HS-27A (cell line): ENCODE measurements at regions not wholly inside any gene's neighbourhood (a gene's known extent, or its start where the extent isn't known, plus 50 kb on each side); places are given as distances from the start of the nearest gene placed in this dataset.

Experiments
- DNase-seq: peaks from one replicate; pipeline ENCODE4 v3.0.0-alpha.2; 2012; ENCODE audit warnings: low read depth, missing footprints

GRCh38 chr5:12248831-12249230 lies 344.6 kb upstream of the CTNND2 start:
- no peak for DNase-seq

GRCh38 chr5:12246036-12246435 lies 341.8 kb upstream of the CTNND2 start:
- DNase-seq: no peak

GRCh38 chr5:12245429-12245828 lies 341.2 kb upstream of the CTNND2 start:
- DNase-seq: peak; percentile 81

- peak; percentile 68 for DNase-seq
Observed at GRCh38 chr5:12242950-12243888, 339.0 kb upstream of the CTNND2 start.

- no peak for DNase-seq
Observed at GRCh38 chr5:12237837-12238575, 333.8 kb upstream of the CTNND2 start.

GRCh38 chr5:12230659-12231058 lies 326.4 kb upstream of the CTNND2 start:
- DNase-seq: no peak

GRCh38 chr5:12217039-12217438 lies 312.8 kb upstream of the CTNND2 start:
- no peak for DNase-seq

- DNase-seq: no peak
Observed at GRCh38 chr5:12214267-12215015, 310.2 kb upstream of the CTNND2 start.

GRCh38 chr5:12208366-12209100 lies 304.3 kb upstream of the CTNND2 start:
- no peak for DNase-seq

GRCh38 chr5:12204761-12205160 lies 300.5 kb upstream of the CTNND2 start:
- DNase-seq: no peak

GRCh38 chr5:12193536-12193935 lies 289.3 kb upstream of the CTNND2 start:
- DNase-seq: no peak

GRCh38 chr5:12183003-12183402 lies 278.8 kb upstream of the CTNND2 start:
- DNase-seq: no peak

GRCh38 chr5:12177851-12178250 lies 273.6 kb upstream of the CTNND2 start:
- DNase-seq: no peak

GRCh38 chr5:12177225-12177624 lies 273.0 kb upstream of the CTNND2 start:
- DNase-seq: no peak

- DNase-seq: no peak
Observed at GRCh38 chr5:12175914-12176585, 271.8 kb upstream of the CTNND2 start.

- no peak for DNase-seq
Observed at GRCh38 chr5:12174734-12175133, 270.5 kb upstream of the CTNND2 start.

GRCh38 chr5:12169536-12169935 lies 265.3 kb upstream of the CTNND2 start:
- no peak for DNase-seq

GRCh38 chr5:12162863-12163262 lies 258.6 kb upstream of the CTNND2 start:
- no peak for DNase-seq

GRCh38 chr5:12147513-12147912 lies 243.3 kb upstream of the CTNND2 start:
- no peak for DNase-seq

- DNase-seq: no peak
Observed at GRCh38 chr5:12141496-12141895, 237.2 kb upstream of the CTNND2 start.

GRCh38 chr5:12133520-12133919 lies 229.3 kb upstream of the CTNND2 start:
- no peak for DNase-seq
